CD4-positive, alpha-beta T cell treated with Interferon alpha-2 for 1 hour (primary cell): ENCODE measurements at regions not wholly inside any gene's neighbourhood (a gene's known extent, or its start where the extent isn't known, plus 50 kb on each side); places are given as distances from the start of the nearest gene placed in this dataset.
"Not testable (repeated sequence)": the region's sequence is repeated elsewhere in the genome, so short reads cannot be mapped to it uniquely, and the experiment has no call there.

ENCODE experiments used
- DNase-seq, 2 donors: peaks; one replicate each; pipeline ENCODE4 v3.0.0-alpha.2; 2020 to 2022

DNA sequence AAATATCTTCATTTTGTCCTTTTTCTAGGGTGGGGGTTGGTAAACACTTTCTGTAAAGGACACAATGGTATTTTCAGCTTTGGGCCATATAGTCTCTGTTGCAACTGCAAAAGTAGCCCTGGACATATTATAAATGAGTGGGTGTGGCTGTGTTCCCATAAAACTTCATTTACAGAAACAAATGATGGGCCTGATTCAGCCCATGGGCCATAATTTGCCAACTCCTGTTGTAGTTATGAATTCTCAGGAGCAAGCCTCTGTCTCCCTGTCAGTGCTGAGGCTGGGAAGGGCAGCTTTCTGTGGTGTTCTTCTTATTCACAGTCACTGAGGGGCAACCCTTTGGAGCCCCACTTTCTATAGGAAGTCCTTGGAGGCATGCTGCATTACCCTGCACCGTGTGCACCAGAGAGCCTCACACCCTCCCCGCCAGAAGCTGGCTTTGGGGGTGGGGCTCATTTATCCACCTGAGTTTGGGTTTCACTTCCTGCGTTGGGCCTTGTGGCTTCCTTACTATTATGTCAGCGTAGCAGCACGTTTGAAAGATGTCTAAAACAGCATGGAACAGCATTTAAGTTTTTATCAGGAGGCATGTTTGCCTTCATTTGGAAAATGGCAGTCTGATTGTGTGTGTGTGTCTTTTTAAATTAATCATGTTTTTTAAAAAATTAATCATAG is 60.8 kb upstream of the FAN1 start:
- DNase-seq = peak; percentile 53 to 70

DNA sequence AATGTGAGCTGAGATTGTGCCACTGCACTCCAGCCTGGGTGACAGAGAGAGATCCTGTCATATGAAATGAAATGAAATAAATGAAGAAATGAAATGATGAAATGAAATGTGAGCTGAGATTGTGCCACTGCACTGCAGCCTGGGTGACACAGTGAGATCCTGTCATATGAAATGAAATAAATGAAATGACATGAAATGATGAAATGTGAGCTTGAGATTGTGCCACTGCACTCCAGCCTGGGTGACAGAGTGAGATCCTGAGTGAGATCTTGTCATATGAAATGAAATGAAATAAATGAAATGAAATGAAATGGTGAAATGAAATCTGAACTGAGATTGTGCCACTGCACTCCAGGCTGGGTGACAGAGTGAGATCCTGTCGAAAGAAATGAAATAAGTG is 58.2 kb upstream of the FAN1 start:
- DNase-seq = not testable (repeated sequence)
